ENCODE measurements at regions not wholly inside any gene's neighbourhood (a gene's known extent, or its start where the extent isn't known, plus 50 kb on each side); places are given as distances from the start of the nearest gene placed in this dataset.

- no peak for TF ChIP-seq CTCF (IDR thresholded peaks at IDR 0.05; ENCODE audit: poor library complexity)
- TF ChIP-seq EZH2 (IDR thresholded peaks at IDR 0.05; ENCODE audit: borderline replicate concordance), result no peak
Observed at GRCh38 chr4:97432551-97432950, 710.7 kb downstream of the STPG2 start.
